ENCODE measurements at regions not wholly inside any gene's neighbourhood (a gene's known extent, or its start where the extent isn't known, plus 50 kb on each side); places are given as distances from the start of the nearest gene placed in this dataset.
"Not testable (repeated sequence)": the region's sequence is repeated elsewhere in the genome, so short reads cannot be mapped to it uniquely, and the experiment has no call there.

GRCh38 chr6:163745536-163746400 is 331.2 kb downstream of the QKI start:
- DNase-seq (ENCODE audit: low read depth in 3 of 3, low spot score in 2 of 3), result no peak

GRCh38 chr6:163744256-163744925 is 329.9 kb downstream of the QKI start:
- DNase-seq (ENCODE audit: low read depth in 3 of 3, low spot score in 2 of 3), result no peak

- DNase-seq (ENCODE audit: low read depth in 3 of 3, low spot score in 2 of 3), result no peak
Measured at GRCh38 chr6:163743796-163744195, 329.3 kb downstream of the QKI start.

GRCh38 chr6:163741743-163742363 is 327.3 kb downstream of the QKI start:
- no peak for DNase-seq (ENCODE audit: low read depth in 3 of 3, low spot score in 2 of 3)

GRCh38 chr6:163741342-163741741 is 326.8 kb downstream of the QKI start:
- no peak for DNase-seq (ENCODE audit: low read depth in 3 of 3, low spot score in 2 of 3)

GRCh38 chr6:163739966-163740365 is 325.4 kb downstream of the QKI start:
- no peak for DNase-seq (ENCODE audit: low read depth in 3 of 3, low spot score in 2 of 3)

- DNase-seq (ENCODE audit: low read depth in 3 of 3, low spot score in 2 of 3), result no peak
Measured at GRCh38 chr6:163739408-163739725, 324.8 kb downstream of the QKI start.

- DNase-seq (ENCODE audit: low read depth in 3 of 3, low spot score in 2 of 3), result no peak
Measured at GRCh38 chr6:163738725-163739407, 324.3 kb downstream of the QKI start.

- no peak for DNase-seq (ENCODE audit: low read depth in 3 of 3, low spot score in 2 of 3)
Measured at GRCh38 chr6:163738304-163738703, 323.8 kb downstream of the QKI start.

- no peak for DNase-seq (ENCODE audit: low read depth in 3 of 3, low spot score in 2 of 3)
Measured at GRCh38 chr6:163735076-163735475, 320.6 kb downstream of the QKI start.

GRCh38 chr6:163733061-163733460 is 318.5 kb downstream of the QKI start:
- no peak for DNase-seq (ENCODE audit: low read depth in 3 of 3, low spot score in 2 of 3)

- no peak for DNase-seq (ENCODE audit: low read depth in 3 of 3, low spot score in 2 of 3)
Measured at GRCh38 chr6:163732479-163732878, 318.0 kb downstream of the QKI start.

GRCh38 chr6:163732014-163732351 is 317.5 kb downstream of the QKI start:
- DNase-seq (ENCODE audit: low read depth in 3 of 3, low spot score in 2 of 3), result not testable (repeated sequence)

GRCh38 chr6:163731215-163732013 is 316.9 kb downstream of the QKI start:
- DNase-seq (ENCODE audit: low read depth in 3 of 3, low spot score in 2 of 3), result no peak

- DNase-seq (ENCODE audit: low read depth in 3 of 3, low spot score in 2 of 3), result no peak
Measured at GRCh38 chr6:163730246-163731210, 316.0 kb downstream of the QKI start.

- DNase-seq (ENCODE audit: low read depth in 3 of 3, low spot score in 2 of 3), result no peak
Measured at GRCh38 chr6:163729127-163729872, 314.8 kb downstream of the QKI start.

GRCh38 chr6:163728442-163729126 is 314.1 kb downstream of the QKI start:
- DNase-seq (ENCODE audit: low read depth in 3 of 3, low spot score in 2 of 3), result no peak

- DNase-seq (ENCODE audit: low read depth in 3 of 3, low spot score in 2 of 3), result no peak
Measured at GRCh38 chr6:163726037-163726695, 311.6 kb downstream of the QKI start.

Data from right renal cortex interstitium (tissue), 3 donors.